HEK293T (cell line): ENCODE measurements at regions not wholly inside any gene's neighbourhood (a gene's known extent, or its start where the extent isn't known, plus 50 kb on each side); places are given as distances from the start of the nearest gene placed in this dataset.
"Not testable (repeated sequence)": the region's sequence is repeated elsewhere in the genome, so short reads cannot be mapped to it uniquely, and the experiment has no call there.

Experiments
- ARNT ChIP-seq: fragments of 450-650 bp; IDR thresholded peaks from 2 replicates; pipeline ENCODE4 v1.6.1; 2017; ENCODE audit warnings: mild to moderate bottlenecking
- BHLHE40 ChIP-seq: fragments of 450-650 bp; IDR thresholded peaks from 2 replicates; pipeline ENCODE4 v1.6.1; 2016; ENCODE audit warnings: mild to moderate bottlenecking, moderate library complexity, borderline replicate concordance
- CTBP1 ChIP-seq: fragments of 450-650 bp; IDR thresholded peaks from 2 replicates; pipeline ENCODE4 v1.6.1; 2016; ENCODE audit warnings: borderline replicate concordance
- ELF4 ChIP-seq: fragments of 450-650 bp; IDR thresholded peaks from 2 replicates; pipeline ENCODE4 v1.6.1; 2017; ENCODE audit warnings: antibody characterized with exemption
- FOXA1 ChIP-seq: fragments of 450-650 bp; IDR thresholded peaks from 2 replicates; pipeline ENCODE4 v1.6.1; 2016; ENCODE audit warnings: mild to moderate bottlenecking
- FOXK2 ChIP-seq: fragments of 450-650 bp; IDR thresholded peaks from 2 replicates; pipeline ENCODE4 v1.6.1; 2016; ENCODE audit warnings: mild to moderate bottlenecking
- FOXM1 ChIP-seq: fragments of 450-650 bp; IDR thresholded peaks from 2 replicates; pipeline ENCODE4 v1.6.1; 2017; ENCODE audit warnings: mild to moderate bottlenecking, borderline replicate concordance
- L3MBTL2 ChIP-seq: fragments of 450-650 bp; conservative IDR thresholded peaks from 2 replicates; pipeline ENCODE4 v1.6.1; 2016; ENCODE audit warnings: mild to moderate bottlenecking
- NFRKB ChIP-seq: fragments of 450-650 bp; IDR thresholded peaks from 2 replicates; pipeline ENCODE4 v1.6.1; 2016; ENCODE audit warnings: mild to moderate bottlenecking, moderate library complexity
- PKNOX1 ChIP-seq: fragments of 450-650 bp; IDR thresholded peaks from 2 replicates; pipeline ENCODE4 v1.6.1; 2016
- SP1 ChIP-seq: fragments of 450-650 bp; IDR thresholded peaks from 2 replicates; pipeline ENCODE4 v1.6.1; 2017
- SUZ12 ChIP-seq: fragments of 450-650 bp; IDR thresholded peaks from 2 replicates; pipeline ENCODE4 v1.6.1; 2016; ENCODE audit warnings: mild to moderate bottlenecking
- TARDBP ChIP-seq: fragments of 450-650 bp; IDR thresholded peaks from 2 replicates; pipeline ENCODE4 v1.6.1; 2016
- ZNF384 ChIP-seq: fragments of 450-650 bp; IDR thresholded peaks from 2 replicates; pipeline ENCODE4 v1.6.1; 2016

DNA sequence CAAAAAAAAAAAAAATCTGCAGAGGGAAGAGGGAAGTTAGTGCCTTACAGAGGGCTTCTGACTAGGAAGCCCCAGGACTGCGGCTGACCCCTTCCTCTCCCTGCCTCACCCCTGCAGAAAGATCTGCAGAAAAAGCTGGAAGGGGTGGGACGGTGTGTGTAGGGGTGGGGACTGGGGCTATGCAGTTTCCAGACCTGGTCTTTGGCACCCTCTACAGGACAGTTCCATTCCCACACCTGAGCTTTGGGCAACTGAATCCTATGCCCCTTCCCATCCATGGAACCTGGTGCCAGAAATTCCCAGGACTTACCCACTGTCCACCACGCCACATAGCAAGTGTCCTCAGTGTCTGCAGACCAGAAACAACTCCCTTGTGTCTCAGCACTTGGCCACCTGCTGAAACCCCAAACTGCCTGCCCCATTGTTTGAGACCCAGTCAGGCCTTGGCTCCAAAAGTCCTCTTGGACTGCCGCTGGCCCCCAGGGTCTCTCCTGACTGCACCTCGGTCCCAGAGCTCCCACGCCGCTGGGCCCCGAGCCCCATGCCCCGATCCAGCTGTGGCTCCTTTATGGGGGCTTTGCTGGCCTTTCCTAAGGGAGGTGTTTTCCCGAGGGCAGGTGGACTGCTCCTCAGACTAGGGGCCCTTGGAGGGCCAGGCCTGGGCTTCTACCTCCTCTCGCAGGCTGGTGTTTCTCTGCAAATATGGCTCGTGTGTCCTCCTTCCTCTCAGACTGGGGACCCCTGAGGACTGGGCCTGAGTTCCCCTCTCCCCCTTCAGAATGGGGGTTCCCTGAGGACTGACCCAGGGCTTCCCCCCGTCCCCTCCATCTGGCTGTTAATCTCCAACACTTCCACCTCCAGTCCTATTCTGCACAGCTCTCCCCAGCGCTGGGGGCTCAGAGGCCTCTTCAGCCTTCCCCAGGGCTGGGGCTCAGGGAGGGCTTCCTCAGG, 284.9 kb upstream of the TEKT4 start:
- not testable (repeated sequence) for TF ChIP-seq SUZ12, L3MBTL2, FOXM1, FOXA1, ARNT, CTBP1, BHLHE40, ELF4, SP1, TARDBP, FOXK2, NFRKB, ZNF384, PKNOX1
